Retinal pigment epithelial cell (primary cell): ENCODE measurements at regions not wholly inside any gene's neighbourhood (a gene's known extent, or its start where the extent isn't known, plus 50 kb on each side); places are given as distances from the start of the nearest gene placed in this dataset.

Experiments used
- DNase-seq: peaks from one replicate; pipeline ENCODE4 v3.0.0-alpha.2; 2010; ENCODE audit warnings: low read depth
- H3K4me3 ChIP-seq: 2 replicates; pipeline ENCODE4 v1.5.1; 2011; ENCODE audit warnings: mild to moderate bottlenecking, low read length, control low read depth, moderate library complexity
- CTCF ChIP-seq: conservative IDR thresholded peaks from 2 replicates; pipeline ENCODE4 v1.5.1; 2011; ENCODE audit warnings: low read depth, low read length, control low read depth, inconsistent platforms

DNA sequence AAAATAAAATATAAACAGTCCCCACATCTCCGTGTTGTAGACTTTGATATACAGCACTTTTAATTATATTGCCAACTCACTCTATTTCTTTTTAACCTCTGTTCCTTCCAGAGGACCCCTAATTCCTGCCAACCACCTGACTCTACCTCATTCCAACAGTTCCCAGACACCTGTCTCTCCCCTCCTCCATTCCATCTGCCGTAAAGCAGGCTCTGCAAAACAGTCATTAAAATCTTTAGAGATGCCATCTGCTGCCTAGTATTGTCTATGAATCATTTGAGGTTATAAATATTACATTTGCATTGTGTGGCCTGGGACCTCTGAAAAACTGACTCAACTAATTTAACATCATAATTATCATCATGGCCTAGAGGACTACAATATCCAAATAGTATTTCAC lies 148.8 kb upstream of the DCN start:
- no peak for TF ChIP-seq CTCF
- no peak overlapping the region for H3K4me3 ChIP-seq
- no peak for DNase-seq

DNA sequence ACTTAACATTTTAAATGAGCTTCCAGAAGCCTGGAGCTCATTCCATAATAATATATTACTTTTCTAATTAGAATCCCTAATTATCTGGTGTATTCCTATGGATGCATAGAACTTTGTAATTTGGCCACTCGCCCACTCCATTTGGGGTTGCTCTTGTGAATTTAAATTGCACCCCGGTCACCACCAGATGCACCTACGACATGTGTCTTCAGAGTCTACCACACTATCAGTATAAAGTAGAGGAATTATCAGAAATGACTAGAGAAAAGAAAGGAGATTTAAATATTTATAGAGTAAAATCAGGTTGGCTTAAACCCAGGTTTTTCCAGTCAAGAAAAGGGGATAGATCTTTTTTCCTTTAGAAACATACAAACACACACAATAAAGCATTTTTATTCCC lies 145.8 kb upstream of the DCN start:
- no peak for DNase-seq
- no peak for TF ChIP-seq CTCF
- H3K4me3 ChIP-seq, result no peak overlapping the region

GRCh38 chr12:91327889-91328288 lies 145.3 kb upstream of the DCN start:
- peak; percentile 36 for DNase-seq
- no peak overlapping the region for H3K4me3 ChIP-seq
- TF ChIP-seq CTCF, result no peak

- DNase-seq, result no peak
- no peak for TF ChIP-seq CTCF
- no peak overlapping the region for H3K4me3 ChIP-seq
Observed at GRCh38 chr12:91327131-91327530, 144.5 kb upstream of the DCN start.

DNA sequence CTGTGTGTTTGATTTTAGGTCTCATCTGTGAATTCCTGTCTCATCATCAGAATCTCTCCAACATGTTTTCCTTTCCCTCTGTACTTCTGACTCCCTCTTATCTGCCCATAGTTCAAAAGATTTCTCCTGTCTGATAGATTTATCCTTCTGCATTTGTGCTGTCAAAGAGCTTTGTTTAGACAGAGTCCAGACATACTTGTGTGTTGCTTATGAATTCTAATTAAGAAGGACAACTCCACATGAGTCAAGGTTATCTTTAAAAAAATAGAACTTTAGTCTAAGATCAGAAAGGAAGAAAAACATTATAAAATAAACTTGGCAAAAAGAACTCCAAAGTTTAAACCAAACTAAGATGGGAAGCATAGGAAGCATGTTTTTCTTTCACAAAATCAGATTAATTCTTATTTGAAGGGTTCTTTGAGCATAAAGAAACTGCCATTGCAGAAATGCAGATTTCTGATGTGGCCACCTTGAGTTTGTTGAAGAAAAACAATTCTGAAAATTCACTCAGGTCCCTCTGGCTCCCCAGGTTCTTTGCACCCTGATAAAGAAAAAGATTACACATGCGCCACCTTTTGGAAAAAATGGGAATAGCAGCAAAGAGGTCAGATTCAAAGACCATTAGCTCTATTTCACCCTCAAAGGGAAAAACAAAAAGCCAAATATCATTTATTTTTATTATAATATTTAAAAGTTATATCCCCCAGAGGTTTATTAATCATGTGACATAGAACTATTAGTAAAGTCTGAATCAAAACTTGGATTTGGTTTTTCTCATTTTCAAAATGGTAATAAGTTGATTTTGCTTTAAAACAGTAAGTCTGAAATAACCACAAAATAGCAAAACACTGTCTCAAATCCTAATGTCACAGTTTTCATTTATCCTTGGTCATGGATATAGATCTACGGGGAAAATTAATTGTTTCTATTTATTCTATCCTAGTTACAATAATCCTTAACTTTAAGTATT lies 143.7 kb upstream of the DCN start:
- no peak for DNase-seq
- H3K4me3 ChIP-seq, result no peak overlapping the region
- peak; percentile 82 for TF ChIP-seq CTCF

GRCh38 chr12:91320999-91321398 lies 138.4 kb upstream of the DCN start:
- no peak for TF ChIP-seq CTCF
- H3K4me3 ChIP-seq, result no peak overlapping the region
- no peak for DNase-seq
